Fibroblast of peridontal ligament (primary cell): ENCODE measurements at regions not wholly inside any gene's neighbourhood (a gene's known extent, or its start where the extent isn't known, plus 50 kb on each side); places are given as distances from the start of the nearest gene placed in this dataset.

ENCODE experiments used
- DNase-seq: peaks from one replicate; pipeline ENCODE4 v3.0.0-alpha.2; 2010; ENCODE audit errors: extremely low read depth

- DNase-seq: peak; percentile 38
These were observed 425.3 kb downstream of the EPM2A start for GRCh38 chr6:145309842-145310535.

GRCh38 chr6:145312481-145312880, 422.8 kb downstream of the EPM2A start:
- no peak for DNase-seq

- no peak for DNase-seq
These were observed 422.1 kb downstream of the EPM2A start for GRCh38 chr6:145313041-145313855.

- no peak for DNase-seq
These were observed 419.2 kb downstream of the EPM2A start for GRCh38 chr6:145315982-145316600.

- no peak for DNase-seq
These were observed 416.4 kb downstream of the EPM2A start for GRCh38 chr6:145318952-145319351.

DNA sequence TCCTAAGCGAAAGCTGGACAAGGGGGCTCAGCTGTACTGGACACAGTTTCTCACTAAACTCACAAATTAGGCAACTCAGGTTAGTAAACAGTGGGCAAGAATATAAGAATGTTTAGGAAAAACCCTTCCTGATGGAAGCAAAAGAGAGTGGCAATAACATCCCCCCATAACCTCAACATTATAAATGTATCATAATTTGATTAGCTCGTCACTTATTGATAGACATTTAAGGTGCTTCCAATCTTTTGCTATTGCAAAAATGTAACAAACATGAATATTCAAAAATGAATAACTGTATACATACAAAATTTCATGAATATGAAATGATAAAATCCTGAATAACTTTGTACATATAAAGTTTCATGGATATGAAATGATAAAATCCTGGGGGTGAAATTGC, 415.7 kb downstream of the EPM2A start:
- DNase-seq: no peak

- no peak for DNase-seq
These were observed 411.7 kb downstream of the EPM2A start for GRCh38 chr6:145323646-145324045.

DNA sequence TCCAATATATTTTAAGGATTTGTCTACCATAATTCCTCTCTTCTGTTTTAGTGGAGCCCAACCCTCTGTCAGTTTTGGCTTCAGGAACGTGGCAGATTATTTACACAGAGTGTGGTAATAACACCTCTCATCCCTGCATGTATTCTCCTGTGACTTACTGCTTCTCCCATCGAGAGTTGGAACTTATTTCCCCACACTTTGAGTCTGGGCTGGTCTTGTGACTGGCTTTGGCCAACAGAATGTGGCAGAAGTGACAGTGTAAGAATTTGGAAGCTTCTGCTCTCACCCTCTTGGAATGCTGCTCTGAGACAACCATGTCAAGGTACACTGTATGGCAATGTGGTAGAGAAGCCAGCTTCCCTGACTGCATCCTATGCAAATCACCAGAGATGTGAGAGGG, 407.7 kb downstream of the EPM2A start:
- DNase-seq: no peak

- no peak for DNase-seq
These were observed 406.1 kb downstream of the EPM2A start for GRCh38 chr6:145329257-145329656.

DNA sequence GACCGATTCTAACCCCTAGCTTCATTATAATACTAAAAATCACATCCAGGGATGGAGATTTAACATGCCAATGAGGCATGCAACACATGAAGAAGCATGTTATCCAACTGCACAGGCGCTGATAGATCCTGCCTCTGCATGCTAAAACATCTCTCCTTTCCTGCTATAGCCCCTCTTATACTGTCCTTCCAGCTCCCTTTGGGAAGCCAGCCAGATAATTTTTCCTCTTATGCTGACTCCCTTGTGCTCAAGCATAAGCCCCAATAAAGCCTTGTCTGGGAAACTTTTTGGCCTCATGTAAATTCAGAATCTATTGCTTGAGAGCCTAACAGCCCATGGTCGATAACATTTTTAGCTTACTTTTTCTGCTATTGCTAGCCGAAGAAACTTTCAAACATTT, 404.3 kb downstream of the EPM2A start:
- no peak for DNase-seq

GRCh38 chr6:145332011-145332410, 403.3 kb downstream of the EPM2A start:
- no peak for DNase-seq

- no peak for DNase-seq
These were observed 399.2 kb downstream of the EPM2A start for GRCh38 chr6:145336119-145336518.

- no peak for DNase-seq
These were observed 396.2 kb downstream of the EPM2A start for GRCh38 chr6:145339089-145339488.

DNA sequence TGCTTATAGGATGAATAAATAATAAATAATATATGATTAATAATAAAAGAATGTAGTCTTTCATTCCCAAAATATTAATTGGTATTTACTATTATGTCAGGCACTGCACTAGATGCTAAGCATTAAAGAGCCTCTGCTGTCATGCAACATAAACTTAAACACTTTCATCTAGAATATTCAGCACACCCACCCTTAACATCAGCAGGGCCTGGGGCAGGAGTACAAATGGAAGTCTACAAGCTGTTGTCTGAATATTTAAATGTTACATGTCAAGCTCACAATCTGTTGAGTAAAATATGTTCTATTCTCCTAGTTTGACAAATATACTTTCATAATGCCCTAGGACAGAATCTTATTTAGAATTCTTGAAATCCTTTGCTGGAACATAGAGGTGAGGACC, 395.1 kb downstream of the EPM2A start:
- no peak for DNase-seq

DNA sequence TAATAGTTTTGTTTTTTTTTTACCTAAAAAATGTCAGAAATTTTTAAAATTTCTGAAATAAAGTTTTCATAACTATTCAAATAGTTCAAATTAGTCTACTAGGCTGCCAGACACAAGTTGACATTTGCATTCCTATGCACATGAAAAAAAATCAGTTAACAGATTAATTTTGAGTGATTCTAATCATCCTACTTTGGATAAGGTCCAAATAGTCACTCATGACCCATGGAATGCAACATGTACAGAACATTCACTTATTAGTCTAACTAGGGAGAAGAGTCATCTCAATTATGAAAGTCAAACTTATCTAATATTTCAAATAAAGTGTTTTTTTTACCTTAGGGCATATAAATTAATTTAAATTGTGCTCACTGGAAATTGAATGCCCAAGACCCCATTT, 390.2 kb downstream of the EPM2A start:
- no peak for DNase-seq

- DNase-seq: no peak
These were observed 388.1 kb downstream of the EPM2A start for GRCh38 chr6:145347216-145347615.

GRCh38 chr6:145349950-145350510, 385.3 kb downstream of the EPM2A start:
- DNase-seq: no peak

GRCh38 chr6:145350928-145351327, 384.4 kb downstream of the EPM2A start:
- DNase-seq: no peak

GRCh38 chr6:145352382-145353080, 382.8 kb downstream of the EPM2A start:
- DNase-seq: no peak

DNA sequence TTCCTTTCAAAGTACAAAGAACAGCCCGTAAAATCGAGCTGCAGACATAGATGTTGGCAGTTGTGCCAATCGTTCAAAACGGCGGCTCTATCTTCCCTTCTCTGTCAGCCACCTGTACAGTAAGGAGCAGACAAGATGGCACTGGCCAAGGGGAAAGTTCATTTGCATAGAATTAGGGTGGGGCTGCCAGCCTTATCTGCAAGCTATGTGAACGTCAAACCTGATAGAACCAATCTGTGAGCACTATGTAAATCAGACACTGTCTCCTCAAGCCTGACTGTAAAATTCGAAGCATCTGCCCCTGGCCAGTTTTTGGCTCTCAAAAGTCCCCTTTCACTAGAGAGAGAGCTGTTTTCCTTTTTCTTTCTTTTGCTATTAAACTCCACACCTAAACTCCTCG, 374.5 kb downstream of the EPM2A start:
- DNase-seq: no peak

DNA sequence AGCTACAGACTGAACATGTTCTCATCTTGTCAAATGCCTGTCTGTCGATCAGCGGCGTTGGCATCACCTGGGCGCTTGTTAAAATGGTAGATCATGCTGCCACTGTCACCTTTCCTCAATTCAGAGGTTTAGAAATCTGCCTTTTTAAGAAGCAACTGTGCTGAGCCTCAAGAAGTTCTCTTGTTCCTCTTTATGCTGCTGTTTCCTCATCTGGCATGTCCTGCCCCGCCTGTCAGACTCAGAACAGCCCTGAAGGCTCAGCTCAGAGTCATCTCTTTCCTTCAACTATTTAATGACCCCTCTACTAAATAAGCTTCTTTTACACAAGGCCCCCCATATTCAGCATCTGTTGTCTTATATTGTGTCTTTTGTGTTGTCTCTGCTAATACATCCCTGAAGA, 368.2 kb downstream of the EPM2A start:
- no peak for DNase-seq

DNA sequence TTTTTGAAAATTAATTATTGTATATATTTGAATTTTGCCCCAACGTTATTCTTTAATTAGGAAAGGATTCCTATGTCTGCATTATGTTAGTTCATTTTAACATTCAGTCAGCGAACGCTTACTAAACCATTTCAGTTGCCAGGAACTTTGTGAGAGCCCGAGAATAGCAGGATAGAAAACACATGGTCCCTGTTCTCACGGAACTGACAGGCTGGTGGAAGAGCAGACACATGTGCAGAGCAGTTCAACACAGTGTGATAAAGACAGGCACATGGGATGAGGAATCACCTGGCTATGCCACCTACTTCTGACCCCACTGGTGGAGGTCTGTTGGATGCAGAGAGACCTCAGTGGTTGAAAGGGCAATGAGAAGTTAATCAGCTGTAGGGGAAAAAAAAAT, 367.2 kb downstream of the EPM2A start:
- peak; percentile 1 for DNase-seq
